Smooth muscle cell (in vitro differentiated cells): ENCODE measurements at regions not wholly inside any gene's neighbourhood (a gene's known extent, or its start where the extent isn't known, plus 50 kb on each side); places are given as distances from the start of the nearest gene placed in this dataset.

Experiments used
- DNase-seq: peaks from one replicate; lab custom pipeline; 2025; ENCODE audit not compliant: unreplicated experiment; lab: John Stamatoyannopoulos, UW
- H2AFZ ChIP-seq: fragments of 200-600 bp; sonication (generic); 2 replicates; pipeline ENCODE4 v1.6.0; 2016; ENCODE audit warnings: antibody characterized with exemption, low read depth, mild to moderate bottlenecking
- H3F3A ChIP-seq: fragments of 200-600 bp; sonication (generic); 2 replicates; pipeline ENCODE4 v1.6.0; 2017; ENCODE audit warnings: antibody characterized with exemption, low read depth
- H3K27ac ChIP-seq: fragments of 200-600 bp; sonication (generic); 2 replicates; pipeline ENCODE4 v1.5.1; 2016; ENCODE audit warnings: low read depth, mild to moderate bottlenecking
- H3K27me3 ChIP-seq: fragments of 200-600 bp; sonication (generic); 2 replicates; pipeline ENCODE4 v1.6.1; 2016; ENCODE audit warnings: low read depth, mild to moderate bottlenecking
- H3K36me3 ChIP-seq: fragments of 200-600 bp; sonication (generic); 2 replicates; pipeline ENCODE4 v1.5.1; 2016; ENCODE audit warnings: low read depth
- H3K4me1 ChIP-seq: fragments of 200-600 bp; sonication (generic); 2 replicates; pipeline ENCODE4 v1.5.1; 2016; ENCODE audit warnings: low read depth
- H3K4me2 ChIP-seq: fragments of 200-600 bp; sonication (generic); 2 replicates; pipeline ENCODE4 v1.6.0; 2016; ENCODE audit warnings: mild to moderate bottlenecking
- H3K4me3 ChIP-seq: fragments of 200-600 bp; sonication (generic); 2 replicates; pipeline ENCODE4 v1.5.1; 2016; ENCODE audit warnings: mild to moderate bottlenecking
- H3K79me2 ChIP-seq: fragments of 200-600 bp; sonication (generic); 2 replicates; pipeline ENCODE4 v1.6.0; 2016; ENCODE audit warnings: low read depth, mild to moderate bottlenecking
- H3K9ac ChIP-seq: fragments of 200-600 bp; sonication (generic); 2 replicates; pipeline ENCODE4 v1.6.0; 2016; ENCODE audit warnings: low read depth
- H3K9me3 ChIP-seq: fragments of 200-600 bp; sonication (generic); replicated peaks from 2 replicates; pipeline ENCODE4 v1.5.1; 2016; ENCODE audit warnings: low read depth
- H4K20me1 ChIP-seq: fragments of 200-600 bp; sonication (generic); 2 replicates; pipeline ENCODE4 v1.6.0; 2016; ENCODE audit warnings: low read depth
- CTCF ChIP-seq: fragments of 200-600 bp; sonication (generic); IDR thresholded peaks from 2 replicates; pipeline ENCODE4 v1.5.1; 2017; ENCODE audit warnings: borderline replicate concordance, mild to moderate bottlenecking, antibody characterized with exemption; ENCODE audit not compliant: insufficient read depth, poor library complexity, severe bottlenecking
- WGBS: methylation state at CpG from one replicate; pipeline ENCODE4 v1.1.7; 2016; ENCODE audit warnings: low lambda C conversion rate; 5-methylcytosine and 5-hydroxymethylcytosine counted together

- H4K20me1 ChIP-seq = no peaks in the 10 kb centered on the region
- TF ChIP-seq CTCF = no peak
- no peaks in the 10 kb centered on the region for H3K79me2 ChIP-seq
- peak overlapping the region; percentile 74 for H3K9ac ChIP-seq
- DNase-seq = no peak
- H3K36me3 ChIP-seq = no peaks in the 10 kb centered on the region
- H3F3A ChIP-seq = no peaks in the 10 kb centered on the region
- no peaks in the 10 kb centered on the region for H3K9me3 ChIP-seq
- H3K27ac ChIP-seq = peak overlapping the region; percentile 23
- no peak overlapping the region for H3K4me3 ChIP-seq
- H3K4me1 ChIP-seq = no peaks in the 10 kb centered on the region
- no peaks in the 10 kb centered on the region for H3K27me3 ChIP-seq
- H3K4me2 ChIP-seq = no peak overlapping the region
- 83% methylated on average over 7 of the region's 7 CpGs for WGBS
- H2AFZ ChIP-seq = no peak overlapping the region
These were observed 88.9 kb upstream of the KLF6 start for GRCh38 chr10:3873728-3874461.

DNA sequence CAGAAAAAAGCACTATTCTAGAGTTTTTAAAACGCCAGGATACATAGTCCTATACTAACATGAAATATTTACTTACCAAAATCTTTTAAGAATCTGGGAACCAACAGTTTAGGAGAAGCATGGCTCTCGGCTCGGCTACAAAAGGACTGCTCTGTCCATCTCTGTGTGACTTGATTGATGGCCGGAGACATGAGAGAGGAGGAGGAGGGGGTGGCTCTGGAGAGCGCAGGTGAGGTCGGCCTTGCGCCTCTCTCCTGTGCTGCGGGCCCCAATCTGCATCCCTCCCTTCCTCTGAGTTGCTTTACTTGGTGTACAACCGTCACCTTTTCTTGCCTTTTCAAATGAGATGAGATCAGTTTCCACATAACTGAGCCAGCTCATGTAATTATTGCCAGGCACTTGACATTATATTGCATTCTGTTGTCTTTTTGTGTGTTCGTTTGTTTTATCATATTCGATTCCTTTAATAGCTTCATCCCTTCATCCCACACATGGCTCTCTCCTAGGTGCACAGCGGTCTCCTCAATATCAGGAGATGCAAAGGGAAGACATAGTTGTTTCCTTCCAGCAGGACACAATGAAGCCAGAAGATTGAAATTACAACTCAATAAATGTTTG lies 87.8 kb upstream of the KLF6 start:
- H2AFZ ChIP-seq = no peak overlapping the region
- no peaks in the 10 kb centered on the region for H3F3A ChIP-seq
- H4K20me1 ChIP-seq = no peaks in the 10 kb centered on the region
- H3K36me3 ChIP-seq = no peaks in the 10 kb centered on the region
- TF ChIP-seq CTCF = no peak
- no peak for DNase-seq
- WGBS = 92% methylated on average over 12 of the region's 12 CpGs
- H3K9me3 ChIP-seq = no peaks in the 10 kb centered on the region
- no peak overlapping the region for H3K27ac ChIP-seq
- no peak overlapping the region for H3K9ac ChIP-seq
- H3K4me3 ChIP-seq = no peak overlapping the region
- H3K27me3 ChIP-seq = no peaks in the 10 kb centered on the region
- H3K4me1 ChIP-seq = no peaks in the 10 kb centered on the region
- no peak overlapping the region for H3K4me2 ChIP-seq
- no peaks in the 10 kb centered on the region for H3K79me2 ChIP-seq

- no peaks in the 10 kb centered on the region for H3F3A ChIP-seq
- no peak overlapping the region for H3K4me3 ChIP-seq
- no peaks in the 10 kb centered on the region for H3K36me3 ChIP-seq
- H3K9me3 ChIP-seq = no peaks in the 10 kb centered on the region
- H3K4me2 ChIP-seq = no peak overlapping the region
- H3K9ac ChIP-seq = no peak overlapping the region
- H3K27me3 ChIP-seq = no peaks in the 10 kb centered on the region
- 97% methylated on average over 6 of the region's 6 CpGs for WGBS
- no peaks in the 10 kb centered on the region for H4K20me1 ChIP-seq
- DNase-seq = no peak
- no peak for TF ChIP-seq CTCF
- no peaks in the 10 kb centered on the region for H3K79me2 ChIP-seq
- H2AFZ ChIP-seq = peak overlapping the region; percentile 5
- no peak overlapping the region for H3K27ac ChIP-seq
- no peaks in the 10 kb centered on the region for H3K4me1 ChIP-seq
These were observed 86.5 kb upstream of the KLF6 start for GRCh38 chr10:3871424-3871996.

GRCh38 chr10:3869036-3869435 lies 84.0 kb upstream of the KLF6 start:
- Histone ChIP-seq H3F3A (no peaks in the 10 kb centered on the region), H3K9ac (no peak overlapping the region), H3K4me3 (no peak overlapping the region), H2AFZ (no peak overlapping the region), H3K27ac (no peak overlapping the region), H3K4me1 (no peaks in the 10 kb centered on the region), H3K27me3 (no peaks in the 10 kb centered on the region), H3K4me2 (no peak overlapping the region), H3K9me3 (no peaks in the 10 kb centered on the region), H4K20me1 (no peaks in the 10 kb centered on the region), H3K79me2 (no peaks in the 10 kb centered on the region), H3K36me3 (no peaks in the 10 kb centered on the region)
- DNase-seq = no peak
- TF ChIP-seq CTCF = no peak
